ENCODE measurements at regions not wholly inside any gene's neighbourhood (a gene's known extent, or its start where the extent isn't known, plus 50 kb on each side); places are given as distances from the start of the nearest gene placed in this dataset.

DNA sequence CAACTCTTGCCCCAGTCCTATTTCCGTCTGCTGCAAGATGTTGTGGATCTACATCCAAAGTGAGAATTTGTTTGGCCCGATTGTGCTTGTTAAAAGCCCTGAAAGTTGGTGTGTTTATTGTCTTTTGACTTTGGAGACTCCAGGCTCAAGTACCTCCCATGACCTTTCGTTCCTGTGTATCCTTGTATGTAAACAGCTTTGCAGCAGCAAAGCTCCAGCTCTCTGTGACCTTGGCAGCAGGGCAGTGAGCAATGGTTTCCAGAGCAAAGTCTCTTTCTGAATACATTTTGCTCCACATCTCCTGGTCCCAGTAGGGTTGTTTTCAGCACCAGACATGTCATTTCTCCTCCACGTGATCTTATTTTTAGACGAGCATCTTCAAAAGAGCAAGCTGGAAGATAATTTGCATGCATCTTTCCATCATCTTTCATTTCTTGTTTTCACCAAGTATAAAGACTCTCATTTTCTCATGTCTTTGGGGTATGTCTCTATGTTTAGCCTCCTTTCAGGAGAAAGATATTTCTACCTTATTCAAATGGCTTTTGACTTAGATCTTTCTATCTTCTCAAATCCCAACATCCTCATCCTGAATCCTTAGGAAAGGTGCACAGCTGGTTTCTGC lies 68.1 kb upstream of the ERCC6L2 start:
- no peak for DNase-seq
- peaks cover 28% of the 10 kb centered on the region for H3K27me3 Mint-ChIP-seq
- CTCF ChIA-PET, result no interaction called here
- POLR2A ChIA-PET, result no interaction called here
- no peak overlapping the region for H3K4me3 Mint-ChIP-seq
- no peaks in the 10 kb centered on the region for H3K4me1 Mint-ChIP-seq
- no peak overlapping the region for H3K27ac Mint-ChIP-seq
- peaks cover 6% of the 10 kb centered on the region for H3K36me3 Mint-ChIP-seq (ENCODE audit: low read depth)
- peaks cover 5% of the 10 kb centered on the region for H3K9me3 Mint-ChIP-seq

DNA sequence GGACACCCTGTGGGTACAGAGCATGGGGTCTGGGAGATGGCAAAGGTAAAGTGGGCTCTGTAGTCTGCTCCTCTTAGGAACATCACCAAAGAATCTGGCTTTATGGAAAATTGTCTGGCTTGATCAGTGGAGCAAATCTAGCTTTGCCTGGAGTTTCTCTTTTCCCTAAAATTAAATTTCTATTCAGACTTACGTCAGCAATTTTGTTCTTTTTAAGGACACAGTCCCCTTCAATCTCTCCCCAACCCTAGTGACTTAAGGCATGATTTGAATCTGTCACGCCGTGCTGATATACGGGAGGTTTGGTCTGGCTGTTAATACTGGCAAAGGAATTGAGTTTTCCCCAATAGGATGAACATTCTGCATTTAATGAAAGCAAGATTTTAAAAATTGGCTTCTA lies 72.3 kb upstream of the ERCC6L2 start:
- H3K27ac Mint-ChIP-seq, result no peak overlapping the region
- peaks cover 5% of the 10 kb centered on the region for H3K9me3 Mint-ChIP-seq
- POLR2A ChIA-PET, result no interaction called here
- no peak overlapping the region for H3K4me3 Mint-ChIP-seq
- no peaks in the 10 kb centered on the region for H3K4me1 Mint-ChIP-seq
- peaks cover 42% of the 10 kb centered on the region for H3K27me3 Mint-ChIP-seq
- DNase-seq, result no peak
- CTCF ChIA-PET, result no interaction called here
- H3K36me3 Mint-ChIP-seq (ENCODE audit: low read depth), result no peaks in the 10 kb centered on the region

DNA sequence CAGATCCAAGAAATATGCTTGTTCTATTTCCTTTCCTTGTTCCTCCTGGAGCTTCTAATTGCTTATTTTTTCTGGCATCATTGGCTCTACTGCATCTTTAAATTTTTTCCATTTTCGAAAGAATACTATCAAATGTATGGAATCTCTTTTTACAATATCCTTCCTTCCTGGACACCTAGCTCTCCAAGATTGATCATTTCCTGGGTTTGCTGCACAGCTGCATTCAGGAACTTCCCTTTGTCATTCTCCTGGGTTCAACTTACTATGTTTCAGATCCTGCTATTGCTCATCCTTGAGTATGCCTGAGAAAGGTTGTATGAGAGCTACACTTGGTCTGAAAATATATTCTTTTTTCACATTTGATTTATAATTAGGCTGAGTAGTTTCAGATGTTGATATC lies 73.7 kb upstream of the ERCC6L2 start:
- no peak for DNase-seq
- ChIA-PET POLR2A (no interaction called here), CTCF (interaction anchor here (0.8 kb wide), 1 partner anchor 65 kb away, joined by 3 read pairs; no protein-coding TSS in a partner anchor)
- no peak overlapping the region for H3K27ac Mint-ChIP-seq
- H3K27me3 Mint-ChIP-seq, result peaks cover 38% of the 10 kb centered on the region
- H3K4me3 Mint-ChIP-seq, result no peak overlapping the region
- H3K36me3 Mint-ChIP-seq (ENCODE audit: low read depth), result no peaks in the 10 kb centered on the region
- H3K4me1 Mint-ChIP-seq, result no peaks in the 10 kb centered on the region
- peaks cover 5% of the 10 kb centered on the region for H3K9me3 Mint-ChIP-seq

DNA sequence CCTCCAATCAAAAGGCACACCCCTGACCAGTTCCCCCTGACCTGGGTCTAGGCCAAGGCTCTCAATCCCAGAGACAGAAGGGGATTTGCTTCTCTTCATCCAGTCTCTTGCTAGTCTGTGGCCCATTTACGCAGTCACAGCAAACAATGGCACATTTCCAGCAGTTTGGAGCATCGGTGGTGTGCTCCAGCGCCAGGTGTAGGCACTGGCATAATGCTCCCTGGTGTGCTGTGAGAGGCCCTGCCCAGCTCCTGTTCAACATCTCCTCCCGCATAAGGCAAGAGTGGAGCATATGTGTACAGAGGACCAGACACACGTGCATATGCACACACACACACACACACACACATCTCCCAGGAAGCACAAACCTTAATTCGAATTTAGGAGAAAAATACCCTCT lies 79.5 kb upstream of the ERCC6L2 start:
- DNase-seq, result no peak
- Mint-ChIP-seq H3K4me1 (no peaks in the 10 kb centered on the region), H3K27ac (no peak overlapping the region), H3K4me3 (no peak overlapping the region), H3K27me3 (peaks cover 26% of the 10 kb centered on the region), H3K9me3 (no peaks in the 10 kb centered on the region), H3K36me3 (ENCODE audit: low read depth) (no peaks in the 10 kb centered on the region)
- CTCF ChIA-PET, result no interaction called here
- POLR2A ChIA-PET, result no interaction called here

DNA sequence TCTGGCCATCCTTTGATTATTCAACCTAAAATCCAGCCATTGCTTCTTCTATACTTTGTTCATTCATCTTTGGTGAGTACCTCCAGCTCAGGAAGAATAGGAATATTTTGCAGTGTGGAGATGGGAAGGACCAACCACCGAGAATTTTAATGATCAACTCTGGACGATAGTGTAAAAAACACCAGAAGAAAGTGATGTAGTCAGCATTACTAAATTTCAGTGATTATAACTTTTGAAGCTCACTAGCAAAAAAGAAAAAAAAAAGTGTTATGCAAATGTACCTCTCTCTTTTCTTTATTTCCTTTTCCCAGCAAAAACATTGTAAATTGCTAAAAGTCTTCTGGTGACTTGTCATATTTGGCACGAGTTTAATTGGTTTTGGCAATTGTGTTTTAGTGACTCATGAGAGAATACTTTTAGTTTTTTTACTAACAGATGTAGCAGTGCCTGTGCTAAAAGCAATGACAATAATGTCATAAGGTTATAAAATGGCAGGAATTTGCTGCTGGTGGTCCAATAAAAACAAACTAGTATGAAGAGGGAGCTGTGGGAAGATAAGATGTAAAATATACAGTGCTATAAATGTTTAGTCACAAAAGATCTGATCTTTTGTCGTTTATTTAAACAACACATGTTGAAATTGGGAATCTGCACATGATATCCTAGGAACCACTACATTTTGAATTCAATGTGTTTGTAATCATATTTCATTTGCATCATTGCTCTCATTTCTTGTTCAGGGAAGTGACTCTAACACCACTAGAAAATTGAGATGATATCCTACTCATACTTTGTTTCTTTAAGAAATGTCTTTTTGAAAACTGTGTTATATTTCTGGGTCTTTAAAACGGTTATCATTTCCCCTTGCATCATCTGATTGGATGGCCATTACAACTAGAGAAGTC lies 81.3 kb upstream of the ERCC6L2 start:
- Mint-ChIP-seq H3K36me3 (ENCODE audit: low read depth) (no peaks in the 10 kb centered on the region), H3K9me3 (no peaks in the 10 kb centered on the region), H3K27ac (no peak overlapping the region), H3K4me1 (no peaks in the 10 kb centered on the region), H3K4me3 (no peak overlapping the region), H3K27me3 (peaks cover 18% of the 10 kb centered on the region)
- ChIA-PET POLR2A (no interaction called here), CTCF (interaction anchor here (0.6 to 0.8 kb wide), 2 partner anchors 17 to 132 kb away, joined by 3 read pairs; no protein-coding TSS in a partner anchor)
- DNase-seq, result no peak

DNA sequence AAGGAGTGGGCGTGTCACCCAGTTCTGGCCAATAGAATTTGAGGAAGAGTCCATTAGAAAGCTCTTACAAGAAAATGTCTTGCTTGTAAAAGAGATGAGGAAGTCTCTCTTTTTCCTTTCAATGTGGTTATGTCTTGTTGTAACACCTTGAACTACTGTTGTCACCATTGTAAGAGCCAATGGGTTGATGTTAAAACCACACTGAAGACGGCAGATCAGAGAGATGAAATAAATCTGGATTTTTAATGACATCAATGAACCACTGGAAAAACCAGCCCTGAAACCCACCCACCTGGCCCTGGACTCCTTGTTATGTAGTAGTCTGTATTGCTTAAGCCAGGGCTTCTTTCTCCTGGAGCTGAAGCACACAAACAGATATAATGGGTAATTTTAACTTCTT lies 83.8 kb upstream of the ERCC6L2 start:
- Mint-ChIP-seq H3K27me3 (peaks cover 18% of the 10 kb centered on the region), H3K27ac (no peak overlapping the region), H3K4me1 (no peaks in the 10 kb centered on the region), H3K9me3 (no peaks in the 10 kb centered on the region), H3K36me3 (ENCODE audit: low read depth) (no peaks in the 10 kb centered on the region), H3K4me3 (no peak overlapping the region)
- no peak for DNase-seq
- POLR2A ChIA-PET, result no interaction called here
- CTCF ChIA-PET, result no interaction called here

DNA sequence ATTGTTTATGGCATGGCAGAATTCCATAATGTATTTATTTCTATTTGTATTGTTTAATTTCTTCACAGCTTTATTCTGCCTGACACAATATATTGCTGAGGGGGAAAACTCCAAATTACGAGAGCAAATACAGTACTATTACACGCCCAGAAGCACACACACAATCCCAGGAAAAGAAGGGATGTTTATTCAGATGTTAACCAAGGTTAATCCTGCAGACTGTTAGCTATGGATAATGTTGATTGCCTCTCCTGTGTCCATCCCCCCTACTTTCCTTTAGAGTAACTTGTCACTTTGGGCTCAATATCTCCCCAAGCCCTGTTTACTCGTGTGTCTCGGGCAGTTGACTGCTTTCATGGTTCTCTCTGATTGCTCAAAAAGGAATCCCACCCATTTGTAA lies 84.2 kb upstream of the ERCC6L2 start:
- Mint-ChIP-seq H3K9me3 (no peaks in the 10 kb centered on the region), H3K4me3 (no peak overlapping the region), H3K27me3 (peaks cover 18% of the 10 kb centered on the region), H3K36me3 (ENCODE audit: low read depth) (no peaks in the 10 kb centered on the region), H3K27ac (no peak overlapping the region), H3K4me1 (no peaks in the 10 kb centered on the region)
- ChIA-PET POLR2A (no interaction called here), CTCF (no interaction called here)
- DNase-seq, result no peak

DNA sequence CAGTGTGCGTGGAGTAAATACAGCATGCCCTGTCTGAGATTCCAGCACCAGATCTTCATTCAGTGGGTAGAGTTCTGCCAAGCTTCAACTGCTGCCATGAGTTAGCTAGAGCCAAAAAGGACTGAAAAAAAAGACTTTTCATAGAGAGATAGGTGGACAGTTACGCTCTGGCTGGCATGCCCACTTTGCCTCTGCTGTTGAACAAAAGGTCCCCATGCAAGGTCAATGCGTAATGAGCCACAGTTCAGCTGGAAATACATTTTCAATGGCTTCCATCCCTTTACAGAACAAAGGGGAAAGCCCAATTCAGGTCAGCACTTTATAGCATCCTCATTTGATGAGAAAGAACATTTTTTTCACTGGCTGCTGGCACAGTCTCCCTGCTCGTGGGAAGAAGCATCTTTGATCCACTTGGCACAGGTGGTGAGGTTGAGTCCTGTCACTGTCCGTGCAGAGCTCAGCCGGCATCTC lies 86.9 kb upstream of the ERCC6L2 start:
- Mint-ChIP-seq H3K4me3 (no peak overlapping the region), H3K36me3 (ENCODE audit: low read depth) (no peaks in the 10 kb centered on the region), H3K27ac (no peak overlapping the region), H3K27me3 (peaks cover 10% of the 10 kb centered on the region), H3K4me1 (no peaks in the 10 kb centered on the region), H3K9me3 (no peaks in the 10 kb centered on the region)
- no peak for DNase-seq
- ChIA-PET POLR2A (no interaction called here), CTCF (no interaction called here)

DNA sequence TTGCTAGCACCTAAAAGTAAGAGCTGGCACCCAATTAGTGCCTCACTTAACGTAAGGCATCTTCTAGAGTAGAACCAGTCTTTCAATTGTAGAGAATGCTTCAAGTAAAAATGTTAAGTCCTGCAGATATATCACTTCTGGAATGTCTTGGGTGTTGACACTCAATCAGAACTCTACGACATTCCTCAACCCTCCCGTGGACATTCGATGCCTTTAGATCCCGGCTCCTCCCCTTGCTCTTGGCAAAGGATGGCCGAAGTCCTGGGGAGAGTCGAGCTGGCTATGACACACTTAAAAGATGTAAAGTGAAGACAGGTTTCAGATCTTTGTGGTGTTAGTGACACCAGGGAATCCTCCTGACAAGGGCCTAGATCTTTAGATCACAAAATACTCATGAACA lies 87.5 kb upstream of the ERCC6L2 start:
- CTCF ChIA-PET, result interaction anchor here (0.7 kb wide), 1 partner anchor 18 kb away, joined by 3 read pairs; no protein-coding TSS in a partner anchor

DNA sequence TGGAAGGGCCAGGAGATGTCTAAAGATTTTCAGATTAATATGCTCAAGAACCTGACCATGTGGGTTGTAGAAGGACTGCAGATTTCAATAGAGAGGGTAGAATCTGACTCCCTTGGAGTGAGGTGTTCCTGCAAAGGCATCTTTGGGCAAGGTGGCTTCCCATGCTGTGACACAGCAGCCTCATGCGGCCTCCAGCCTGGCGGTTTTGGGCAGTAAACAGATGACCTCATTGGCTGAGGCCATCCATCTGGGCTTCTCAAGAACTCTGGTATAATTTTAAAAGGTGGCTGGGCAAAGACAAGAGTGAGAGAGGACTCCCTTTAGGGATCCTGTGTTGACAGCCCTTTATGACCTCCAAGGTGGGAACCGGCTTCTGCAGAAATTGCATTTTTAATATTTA lies 90.3 kb upstream of the ERCC6L2 start:
- ChIA-PET CTCF (no interaction called here), POLR2A (no interaction called here)
- Mint-ChIP-seq H3K27ac (no peak overlapping the region), H3K4me3 (no peak overlapping the region), H3K9me3 (no peaks in the 10 kb centered on the region), H3K27me3 (peaks cover 5% of the 10 kb centered on the region), H3K4me1 (no peaks in the 10 kb centered on the region), H3K36me3 (ENCODE audit: low read depth) (no peaks in the 10 kb centered on the region)
- DNase-seq, result no peak

More for the DNA sequence above, 87.5 kb upstream of the ERCC6L2 start:
- no peak overlapping the region for H3K4me3 Mint-ChIP-seq
- no peak overlapping the region for H3K27ac Mint-ChIP-seq
- no peaks in the 10 kb centered on the region for H3K4me1 Mint-ChIP-seq
- no peak for DNase-seq
- no peaks in the 10 kb centered on the region for H3K36me3 Mint-ChIP-seq (ENCODE audit: low read depth)
- H3K27me3 Mint-ChIP-seq, result peaks cover 10% of the 10 kb centered on the region
- no peaks in the 10 kb centered on the region for H3K9me3 Mint-ChIP-seq
- POLR2A ChIA-PET, result no interaction called here

DNA sequence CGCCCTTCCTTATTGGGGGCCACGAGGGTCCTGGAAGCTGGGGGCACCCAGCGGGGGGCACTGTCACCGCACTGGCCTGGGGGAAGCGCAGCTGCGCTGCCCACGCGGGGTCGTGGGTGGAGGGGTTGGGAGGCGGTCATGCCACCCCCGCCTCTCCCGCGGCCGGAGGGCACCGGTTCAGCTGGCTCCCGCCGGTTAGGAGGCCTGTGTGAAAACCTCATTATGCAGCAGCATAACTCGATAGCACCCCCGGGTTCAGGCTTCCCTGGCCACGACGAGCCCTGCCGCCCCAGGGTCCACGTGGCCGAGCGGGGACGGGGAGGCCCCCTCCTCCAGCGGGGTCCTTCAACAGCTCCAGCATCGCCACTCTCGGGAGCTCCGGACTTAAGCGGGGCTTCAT lies 91.2 kb upstream of the ERCC6L2 start:
- no peak overlapping the region for H3K27ac Mint-ChIP-seq
- H3K4me3 Mint-ChIP-seq, result no peak overlapping the region
- peaks cover 4% of the 10 kb centered on the region for H3K27me3 Mint-ChIP-seq
- H3K9me3 Mint-ChIP-seq, result no peaks in the 10 kb centered on the region
- no peak for DNase-seq
- CTCF ChIA-PET, result interaction anchor here (1.5 kb wide), 1 partner anchor 14 kb away, joined by 4 read pairs; no protein-coding TSS in a partner anchor
- POLR2A ChIA-PET, result no interaction called here
- H3K4me1 Mint-ChIP-seq, result no peaks in the 10 kb centered on the region
- H3K36me3 Mint-ChIP-seq (ENCODE audit: low read depth), result no peaks in the 10 kb centered on the region

DNA sequence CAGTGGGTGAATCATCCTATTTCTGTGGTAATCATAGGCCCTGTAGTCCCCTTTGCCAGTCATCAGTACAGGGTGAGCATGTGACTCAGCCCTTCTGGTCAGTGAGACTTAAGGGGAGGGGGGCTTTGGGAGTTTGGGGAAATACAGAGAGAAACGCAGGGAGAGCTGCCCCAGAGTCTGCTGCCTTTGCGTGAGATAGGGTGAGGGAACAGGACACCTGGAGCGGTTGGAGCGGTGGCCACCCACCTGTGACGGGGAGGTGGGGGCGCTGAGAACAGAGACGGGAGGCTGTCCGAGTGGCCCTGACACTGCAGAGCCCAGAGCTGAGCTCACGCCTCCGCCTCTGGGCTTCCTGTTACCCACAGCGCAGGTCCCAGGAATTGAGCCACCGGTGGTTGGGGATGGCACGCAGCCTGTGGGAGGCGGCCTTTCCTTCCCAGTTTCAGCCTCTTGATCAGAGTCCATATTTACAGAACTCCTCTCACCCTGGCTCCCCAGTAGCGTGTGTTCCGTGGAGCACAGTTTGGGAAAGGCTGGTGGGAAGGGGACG lies 92.0 kb upstream of the ERCC6L2 start:
- no peak for DNase-seq
- ChIA-PET CTCF (interaction anchor here (1.5 kb wide), 1 partner anchor 13 kb away, joined by 4 read pairs; no protein-coding TSS in a partner anchor), POLR2A (no interaction called here)
- no peak overlapping the region for H3K27ac Mint-ChIP-seq
- H3K4me3 Mint-ChIP-seq, result no peak overlapping the region
- H3K36me3 Mint-ChIP-seq (ENCODE audit: low read depth), result no peaks in the 10 kb centered on the region
- H3K27me3 Mint-ChIP-seq, result peaks cover 3% of the 10 kb centered on the region
- no peaks in the 10 kb centered on the region for H3K4me1 Mint-ChIP-seq
- no peaks in the 10 kb centered on the region for H3K9me3 Mint-ChIP-seq

DNA sequence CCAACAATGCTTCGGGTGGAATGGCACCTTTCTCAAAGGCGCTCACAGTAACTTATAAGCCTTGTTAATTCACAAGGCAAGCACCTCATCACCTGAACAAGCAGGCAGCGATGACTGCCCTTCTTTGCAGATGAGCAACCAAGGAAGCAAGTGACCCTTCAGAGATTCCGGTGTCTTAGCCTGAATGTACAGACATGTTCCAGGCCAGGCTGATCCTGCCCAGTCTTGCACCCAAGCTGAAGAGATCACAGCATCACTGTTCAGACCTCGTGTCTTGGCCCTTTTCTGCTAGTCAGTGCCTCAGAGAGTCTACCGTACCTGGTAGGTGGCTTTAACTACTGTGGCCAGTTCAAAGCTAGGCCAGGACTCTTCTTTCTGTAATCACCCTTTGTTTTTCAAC lies 94.7 kb upstream of the ERCC6L2 start:
- POLR2A ChIA-PET, result no interaction called here
- no peaks in the 10 kb centered on the region for H3K36me3 Mint-ChIP-seq (ENCODE audit: low read depth)
- CTCF ChIA-PET, result interaction anchor here (1.4 kb wide), 1 partner anchor 20 kb away, joined by 3 read pairs; no protein-coding TSS in a partner anchor
- no peak overlapping the region for H3K27ac Mint-ChIP-seq
- H3K4me3 Mint-ChIP-seq, result no peak overlapping the region
- no peak for DNase-seq
- peaks cover 2% of the 10 kb centered on the region for H3K27me3 Mint-ChIP-seq
- H3K9me3 Mint-ChIP-seq, result no peaks in the 10 kb centered on the region
- no peaks in the 10 kb centered on the region for H3K4me1 Mint-ChIP-seq

All from activated CD4-positive, alpha-beta T cell treated with anti-CD3 and anti-CD28 coated beads, Interleukin-2, amount 10 ng/mL, durations not matched to agents 7 days and 5 days (primary cell).